ENCODE measurements at regions not wholly inside any gene's neighbourhood (a gene's known extent, or its start where the extent isn't known, plus 50 kb on each side); places are given as distances from the start of the nearest gene placed in this dataset.
"Not testable (repeated sequence)": the region's sequence is repeated elsewhere in the genome, so short reads cannot be mapped to it uniquely, and the experiment has no call there.

- DNase-seq: no peak
- no peak for TF ChIP-seq CTCF (IDR thresholded peaks at IDR 0.05)
- intact Hi-C loops (cut with micrococcal nuclease): no loop called here
- H3K36me3 Mint-ChIP-seq (ENCODE audit: low read depth): no peaks in the 10 kb centered on the region
- H3K4me3 Mint-ChIP-seq: no peak overlapping the region
- CTCF ChIA-PET: no interaction called here
- POLR2A ChIA-PET: no interaction called here
- no peak overlapping the region for H3K27ac Mint-ChIP-seq
- H3K9me3 Mint-ChIP-seq: peaks cover 40% of the 10 kb centered on the region
- H3K4me1 Mint-ChIP-seq (ENCODE audit: low read depth): no peaks in the 10 kb centered on the region
- no peak for ATAC-seq
- no peaks in the 10 kb centered on the region for H3K27me3 Mint-ChIP-seq
Observed at GRCh38 chr2:116979916-116980764, 834.4 kb upstream of the DDX18 start.

GRCh38 chr2:116987447-116987846 lies 827.0 kb upstream of the DDX18 start:
- CTCF ChIA-PET: no interaction called here
- no peak overlapping the region for H3K4me3 Mint-ChIP-seq
- H3K27ac Mint-ChIP-seq: no peak overlapping the region
- H3K36me3 Mint-ChIP-seq (ENCODE audit: low read depth): no peaks in the 10 kb centered on the region
- intact Hi-C loops (cut with micrococcal nuclease): no loop called here
- H3K9me3 Mint-ChIP-seq: peaks cover 35% of the 10 kb centered on the region
- TF ChIP-seq CTCF (IDR thresholded peaks at IDR 0.05): no peak
- ATAC-seq (no peak), DNase-seq (no peak)
- no peaks in the 10 kb centered on the region for H3K27me3 Mint-ChIP-seq
- POLR2A ChIA-PET: no interaction called here
- no peaks in the 10 kb centered on the region for H3K4me1 Mint-ChIP-seq (ENCODE audit: low read depth)

- ATAC-seq (no peak), DNase-seq (no peak)
- no peak for TF ChIP-seq CTCF (IDR thresholded peaks at IDR 0.05)
- intact Hi-C loops (cut with micrococcal nuclease): no loop called here
- Mint-ChIP-seq H3K9me3 (peaks cover 30% of the 10 kb centered on the region), H3K36me3 (ENCODE audit: low read depth) (no peaks in the 10 kb centered on the region), H3K27me3 (no peaks in the 10 kb centered on the region), H3K4me1 (ENCODE audit: low read depth) (no peaks in the 10 kb centered on the region), H3K27ac (no peak overlapping the region), H3K4me3 (no peak overlapping the region)
- ChIA-PET POLR2A (no interaction called here), CTCF (no interaction called here)
Observed at GRCh38 chr2:116988303-116988702, 826.2 kb upstream of the DDX18 start.

GRCh38 chr2:117019357-117019756 lies 795.1 kb upstream of the DDX18 start:
- ATAC-seq (no peak), DNase-seq (no peak)
- intact Hi-C loops (cut with micrococcal nuclease): no loop called here
- Mint-ChIP-seq H3K4me3 (no peak overlapping the region), H3K9me3 (peaks cover 2% of the 10 kb centered on the region), H3K27me3 (no peaks in the 10 kb centered on the region), H3K36me3 (ENCODE audit: low read depth) (no peaks in the 10 kb centered on the region), H3K27ac (no peak overlapping the region), H3K4me1 (ENCODE audit: low read depth) (no peaks in the 10 kb centered on the region)
- ChIA-PET CTCF (no interaction called here), POLR2A (no interaction called here)
- TF ChIP-seq CTCF (IDR thresholded peaks at IDR 0.05): no peak

- H3K27ac Mint-ChIP-seq: no peak overlapping the region
- H3K9me3 Mint-ChIP-seq: peaks cover 10% of the 10 kb centered on the region
- no peaks in the 10 kb centered on the region for H3K36me3 Mint-ChIP-seq (ENCODE audit: low read depth)
- ChIA-PET POLR2A (no interaction called here), CTCF (no interaction called here)
- no peak overlapping the region for H3K4me3 Mint-ChIP-seq
- H3K4me1 Mint-ChIP-seq (ENCODE audit: low read depth): no peaks in the 10 kb centered on the region
- no peaks in the 10 kb centered on the region for H3K27me3 Mint-ChIP-seq
- no peak for ATAC-seq
- intact Hi-C loops (cut with micrococcal nuclease): no loop called here
- TF ChIP-seq CTCF (IDR thresholded peaks at IDR 0.05): no peak
- no peak for DNase-seq
Observed at GRCh38 chr2:117027646-117028045, 786.8 kb upstream of the DDX18 start.

GRCh38 chr2:117028708-117029107 lies 785.8 kb upstream of the DDX18 start:
- ATAC-seq; H3K27me3 Mint-ChIP-seq; DNase-seq; H3K4me3 Mint-ChIP-seq; H3K36me3 Mint-ChIP-seq (ENCODE audit: low read depth); H3K4me1 Mint-ChIP-seq (ENCODE audit: low read depth); POLR2A ChIA-PET; intact Hi-C loops (cut with micrococcal nuclease); H3K27ac Mint-ChIP-seq; CTCF ChIA-PET: not testable (repeated sequence)
- peaks cover 16% of the 10 kb centered on the region for H3K9me3 Mint-ChIP-seq
